HUES6 (cell line): ENCODE measurements at regions not wholly inside any gene's neighbourhood (a gene's known extent, or its start where the extent isn't known, plus 50 kb on each side); places are given as distances from the start of the nearest gene placed in this dataset.

Experiments
- H3K27ac ChIP-seq: 2 replicates; pipeline ENCODE4 v1.7.0; 2013; ENCODE audit warnings: low read depth, mild to moderate bottlenecking, low read length, inconsistent platforms
- H3K27me3 ChIP-seq: 2 replicates; pipeline ENCODE4 v1.6.1; 2013; ENCODE audit warnings: low read length; ENCODE audit not compliant: control insufficient read depth, insufficient read depth
- H3K36me3 ChIP-seq: 2 replicates; pipeline ENCODE4 v1.6.1; 2013; ENCODE audit warnings: low read length; ENCODE audit not compliant: control insufficient read depth, insufficient read depth
- H3K4me1 ChIP-seq: 2 replicates; pipeline ENCODE4 v1.6.1; 2013; ENCODE audit warnings: low read length; ENCODE audit not compliant: control insufficient read depth, insufficient read depth
- H3K4me3 ChIP-seq: 2 replicates; pipeline ENCODE4 v1.5.1; 2013; ENCODE audit warnings: low read depth, low read length
- H3K9ac ChIP-seq: one replicate; pipeline ENCODE4 v1.6.1; 2013; ENCODE audit warnings: mild to moderate bottlenecking, low read length
- H3K9me3 ChIP-seq: 2 replicates; pipeline ENCODE4 v1.6.1; 2013; ENCODE audit warnings: low read depth, low read length; ENCODE audit not compliant: control insufficient read depth, insufficient read depth

DNA sequence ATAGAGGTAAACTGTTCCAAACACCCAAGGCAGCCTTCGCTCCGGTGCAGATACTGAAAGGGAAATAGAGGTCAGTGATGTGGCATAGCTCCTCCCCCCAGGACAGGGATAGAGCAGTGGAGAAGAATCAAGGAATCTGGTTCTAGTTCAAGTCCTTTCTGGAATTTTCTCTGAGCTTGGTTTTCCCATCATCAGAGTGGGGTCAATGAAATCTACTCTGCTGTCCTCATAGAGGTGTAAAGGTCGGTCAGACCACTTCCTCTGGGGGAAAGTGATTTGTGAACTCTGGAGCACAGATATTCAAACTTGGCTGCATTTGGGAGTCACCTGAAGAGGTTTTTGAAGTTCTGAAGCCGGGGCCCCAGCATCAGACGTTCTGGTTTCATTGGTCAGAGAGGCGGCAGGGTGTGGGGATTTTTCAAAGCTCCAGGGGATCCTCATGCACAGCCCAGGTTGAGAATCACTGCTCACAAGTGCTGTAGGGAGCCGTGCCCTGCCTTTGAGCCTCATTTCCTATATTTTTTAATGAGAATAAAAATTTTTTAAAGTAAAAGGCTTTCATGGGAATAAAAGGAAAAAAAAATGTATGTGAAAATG, 105.7 kb upstream of the RAD23B start:
- peaks cover 15% of the 10 kb centered on the region for H3K4me1 ChIP-seq
- H3K27ac ChIP-seq, result no peak overlapping the region
- H3K9me3 ChIP-seq, result no peaks in the 10 kb centered on the region
- no peaks in the 10 kb centered on the region for H3K27me3 ChIP-seq
- H3K36me3 ChIP-seq, result no peaks in the 10 kb centered on the region
- no peak overlapping the region for H3K4me3 ChIP-seq
- H3K9ac ChIP-seq, result no peak overlapping the region

DNA sequence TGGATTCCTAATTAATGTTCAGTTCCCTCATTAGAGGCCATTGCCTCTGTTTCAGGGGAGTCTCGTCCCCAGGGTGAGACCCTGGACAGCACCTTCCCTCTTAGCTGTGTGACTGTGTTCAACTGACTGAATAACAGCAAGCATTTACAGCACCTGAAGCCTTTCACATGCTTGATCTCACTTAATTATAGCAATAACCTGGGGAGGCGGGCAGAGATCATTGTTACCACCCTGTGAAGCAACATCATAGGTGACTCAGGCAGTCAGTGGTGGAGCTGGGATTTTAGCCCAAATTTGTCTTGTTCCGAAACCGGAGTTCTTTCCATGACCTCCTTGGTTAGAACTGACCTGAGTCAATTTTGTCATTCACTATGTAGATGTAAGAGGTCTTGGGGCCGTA, 105.2 kb upstream of the RAD23B start:
- Histone ChIP-seq H3K36me3 (no peaks in the 10 kb centered on the region), H3K9me3 (no peaks in the 10 kb centered on the region), H3K27ac (no peak overlapping the region), H3K9ac (no peak overlapping the region), H3K27me3 (no peaks in the 10 kb centered on the region), H3K4me1 (peaks cover 15% of the 10 kb centered on the region), H3K4me3 (no peak overlapping the region)

- Histone ChIP-seq H3K4me3 (no peak overlapping the region), H3K4me1 (peaks cover 15% of the 10 kb centered on the region), H3K27me3 (no peaks in the 10 kb centered on the region), H3K27ac (no peak overlapping the region), H3K36me3 (no peaks in the 10 kb centered on the region), H3K9me3 (no peaks in the 10 kb centered on the region), H3K9ac (no peak overlapping the region)
Measured at GRCh38 chr9:107178293-107178692, 104.8 kb upstream of the RAD23B start.

DNA sequence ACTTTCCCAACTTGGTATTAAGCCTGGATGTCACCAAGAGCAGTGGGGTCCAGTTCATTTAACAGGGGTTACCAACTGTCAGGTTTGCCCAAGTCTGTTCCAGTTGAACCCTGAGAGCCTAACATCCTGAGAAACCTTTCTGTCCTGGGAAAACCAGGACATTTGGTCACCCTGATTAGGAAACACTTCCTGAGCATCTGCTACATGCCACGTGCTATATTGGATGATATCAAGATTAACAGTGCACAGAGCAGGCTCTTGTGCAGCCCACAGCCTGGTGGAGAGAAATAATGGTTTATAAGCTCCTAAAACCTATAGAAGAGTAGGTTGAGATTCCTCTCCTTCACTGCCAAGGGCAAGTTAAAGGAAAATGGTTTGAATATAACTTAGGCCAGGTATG, 102.9 kb upstream of the RAD23B start:
- Histone ChIP-seq H3K27ac (no peak overlapping the region), H3K36me3 (no peaks in the 10 kb centered on the region), H3K4me1 (peaks cover 15% of the 10 kb centered on the region), H3K27me3 (no peaks in the 10 kb centered on the region), H3K9me3 (no peaks in the 10 kb centered on the region; the same call in 1 of the 2 replicates), H3K9ac (no peak overlapping the region), H3K4me3 (no peak overlapping the region)

GRCh38 chr9:107183176-107183575, 99.9 kb upstream of the RAD23B start:
- H3K36me3 ChIP-seq, result no peaks in the 10 kb centered on the region
- no peaks in the 10 kb centered on the region for H3K27me3 ChIP-seq
- H3K4me1 ChIP-seq, result no peaks in the 10 kb centered on the region; the same call in 1 of the 2 replicates
- no peak overlapping the region for H3K4me3 ChIP-seq
- H3K9me3 ChIP-seq, result no peaks in the 10 kb centered on the region; the same call in 1 of the 2 replicates
- H3K27ac ChIP-seq, result no peak overlapping the region
- H3K9ac ChIP-seq, result no peak overlapping the region

DNA sequence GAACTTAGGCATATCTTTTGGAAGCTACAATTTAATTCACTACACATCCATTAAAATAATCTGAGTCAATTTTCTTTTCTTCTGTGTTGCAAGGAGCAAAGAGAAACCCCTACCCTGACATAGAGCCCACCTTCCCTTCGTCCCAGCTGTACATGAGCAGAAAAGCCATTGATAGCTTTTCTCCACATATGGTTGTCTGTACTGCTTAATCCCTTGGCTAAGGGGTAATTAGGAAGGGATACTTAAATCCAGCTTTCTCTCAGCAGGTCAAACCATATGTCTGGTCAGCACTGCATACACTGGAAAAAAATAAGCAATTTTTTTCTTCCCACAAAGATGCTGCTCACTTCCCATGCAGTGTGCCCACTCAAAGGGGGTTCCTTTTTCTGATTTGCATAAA, 94.7 kb upstream of the RAD23B start:
- no peak overlapping the region for H3K27ac ChIP-seq
- H3K4me1 ChIP-seq, result peaks cover 14% of the 10 kb centered on the region
- no peaks in the 10 kb centered on the region for H3K27me3 ChIP-seq
- no peaks in the 10 kb centered on the region for H3K36me3 ChIP-seq
- H3K9me3 ChIP-seq, result no peaks in the 10 kb centered on the region; the same call in 1 of the 2 replicates
- no peak overlapping the region for H3K9ac ChIP-seq
- H3K4me3 ChIP-seq, result no peak overlapping the region

GRCh38 chr9:107190061-107190935, 92.8 kb upstream of the RAD23B start:
- Histone ChIP-seq H3K4me3 (no peak overlapping the region), H3K27ac (no peak overlapping the region; the same call in 1 of the 2 replicates), H3K4me1 (peaks cover 30% of the 10 kb centered on the region), H3K9ac (no peak overlapping the region), H3K27me3 (no peaks in the 10 kb centered on the region; the same call in 1 of the 2 replicates), H3K36me3 (no peaks in the 10 kb centered on the region), H3K9me3 (no peaks in the 10 kb centered on the region)

DNA sequence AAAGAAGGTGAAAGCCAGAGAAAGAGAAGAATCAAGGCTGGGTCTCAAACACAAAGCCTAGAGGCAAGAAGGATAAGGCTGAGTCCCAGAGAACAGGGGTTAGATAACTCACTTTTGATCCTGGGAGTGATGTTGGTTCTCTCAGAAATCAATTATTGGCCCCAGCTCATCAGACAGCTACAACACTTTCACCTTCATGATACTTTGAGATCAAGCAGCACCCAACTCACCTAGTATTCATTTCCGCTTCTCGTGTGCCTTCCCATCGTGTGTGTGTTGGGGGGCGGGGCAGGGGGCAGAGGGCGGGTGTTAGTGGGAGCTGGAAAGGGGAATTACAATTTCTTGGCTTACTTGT, 92.2 kb upstream of the RAD23B start:
- Histone ChIP-seq H3K27ac (no peak overlapping the region; the same call in 1 of the 2 replicates), H3K4me3 (no peak overlapping the region), H3K27me3 (no peaks in the 10 kb centered on the region; the same call in 1 of the 2 replicates)

DNA sequence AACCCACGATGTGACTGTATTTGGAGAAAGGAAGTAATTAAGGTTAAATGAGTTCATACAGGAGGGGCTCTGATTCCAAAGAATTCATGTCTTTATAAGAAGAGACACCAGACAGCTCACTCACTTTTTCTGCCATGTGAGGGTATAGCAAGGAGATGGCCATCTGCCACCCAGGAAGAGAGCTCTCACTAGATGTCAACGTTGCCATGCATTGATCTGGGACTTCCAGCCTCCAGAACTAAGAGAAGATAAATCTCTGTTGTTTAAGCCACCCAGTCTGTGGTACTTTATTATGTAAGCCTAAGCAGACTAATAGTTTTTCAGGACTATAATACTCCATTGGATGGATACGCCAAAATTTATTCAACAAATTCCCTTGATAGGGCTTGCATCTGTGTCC, 89.8 kb upstream of the RAD23B start:
- H3K27me3 ChIP-seq, result no peaks in the 10 kb centered on the region; the same call in 1 of the 2 replicates
- H3K4me3 ChIP-seq, result no peak overlapping the region
- H3K4me1 ChIP-seq, result peaks cover 32% of the 10 kb centered on the region
- H3K27ac ChIP-seq, result no peak overlapping the region
- no peaks in the 10 kb centered on the region for H3K9me3 ChIP-seq
- H3K36me3 ChIP-seq, result no peaks in the 10 kb centered on the region
- H3K9ac ChIP-seq, result no peak overlapping the region

More for the DNA sequence above, 92.2 kb upstream of the RAD23B start:
- Histone ChIP-seq H3K4me1 (peaks cover 32% of the 10 kb centered on the region), H3K9me3 (no peaks in the 10 kb centered on the region), H3K9ac (no peak overlapping the region), H3K36me3 (no peaks in the 10 kb centered on the region)

DNA sequence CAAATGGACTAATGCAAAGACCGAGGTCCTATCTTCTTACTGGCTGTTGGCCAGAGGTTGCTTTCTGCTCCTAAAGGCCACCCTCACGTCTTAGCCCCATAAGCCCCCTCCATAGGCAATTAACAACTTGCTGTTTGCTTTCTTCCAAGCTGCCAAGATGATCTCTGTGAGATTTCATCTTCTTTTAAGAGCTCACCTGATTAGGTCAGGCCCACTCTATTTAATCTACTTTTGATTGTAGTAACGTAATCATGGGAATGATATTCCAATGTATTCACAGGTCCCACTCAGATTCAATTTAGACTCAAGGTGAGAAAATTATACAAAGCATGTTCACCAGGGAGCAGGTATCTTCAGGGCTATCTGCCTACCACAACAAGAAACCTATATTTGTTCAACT, 84.4 kb upstream of the RAD23B start:
- no peak overlapping the region for H3K9ac ChIP-seq
- peaks cover 4% of the 10 kb centered on the region for H3K9me3 ChIP-seq
- H3K36me3 ChIP-seq, result no peaks in the 10 kb centered on the region
- no peak overlapping the region for H3K4me3 ChIP-seq
- no peak overlapping the region for H3K27ac ChIP-seq
- peaks cover 14% of the 10 kb centered on the region; the same call in 1 of the 2 replicates for H3K4me1 ChIP-seq
- H3K27me3 ChIP-seq, result no peaks in the 10 kb centered on the region; the same call in 1 of the 2 replicates

DNA sequence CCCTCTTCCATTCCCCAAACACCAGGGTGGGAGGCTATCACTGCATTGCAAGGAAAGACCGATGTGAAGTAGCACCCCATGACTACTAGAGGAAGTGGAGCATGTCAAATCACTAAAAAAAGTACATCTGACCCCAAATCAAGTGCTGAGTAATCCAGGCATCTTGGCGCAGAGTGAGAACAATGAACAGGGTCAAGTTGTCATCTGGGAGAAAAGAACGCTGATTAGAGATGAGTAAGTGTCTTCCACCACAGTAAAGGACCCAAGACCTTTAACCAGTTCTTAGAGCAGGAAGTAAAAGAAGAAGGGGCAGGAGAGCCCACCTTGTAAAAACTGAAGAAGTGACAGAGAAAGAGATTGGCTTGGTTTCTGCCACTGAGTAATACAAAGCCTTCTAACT, 75.0 kb upstream of the RAD23B start:
- Histone ChIP-seq H3K27me3 (no peaks in the 10 kb centered on the region), H3K9me3 (peaks cover under 1% of the 10 kb centered on the region), H3K4me3 (no peak overlapping the region), H3K4me1 (peaks cover 10% of the 10 kb centered on the region; the same call in 1 of the 2 replicates), H3K9ac (no peak overlapping the region), H3K36me3 (no peaks in the 10 kb centered on the region), H3K27ac (no peak overlapping the region)
